B cell (primary cell): ENCODE measurements at regions not wholly inside any gene's neighbourhood (a gene's known extent, or its start where the extent isn't known, plus 50 kb on each side); places are given as distances from the start of the nearest gene placed in this dataset.

Experiments
- EZH2 ChIP-seq: IDR thresholded peaks from 2 replicates; pipeline ENCODE4 v1.6.1; 2012; ENCODE audit warnings: borderline replicate concordance, low read depth, mild to moderate bottlenecking, moderate library complexity, low read length; ENCODE audit not compliant: insufficient read depth, poor library complexity, severe bottlenecking
- TF ChIP-seq, protein P1 (sequence below): fragments of 200-600 bp; IDR thresholded peaks from one replicate; pipeline ENCODE4 v1.8.0; 2022; ENCODE audit warnings: antibody characterized with exemption, mild to moderate bottlenecking

DNA sequence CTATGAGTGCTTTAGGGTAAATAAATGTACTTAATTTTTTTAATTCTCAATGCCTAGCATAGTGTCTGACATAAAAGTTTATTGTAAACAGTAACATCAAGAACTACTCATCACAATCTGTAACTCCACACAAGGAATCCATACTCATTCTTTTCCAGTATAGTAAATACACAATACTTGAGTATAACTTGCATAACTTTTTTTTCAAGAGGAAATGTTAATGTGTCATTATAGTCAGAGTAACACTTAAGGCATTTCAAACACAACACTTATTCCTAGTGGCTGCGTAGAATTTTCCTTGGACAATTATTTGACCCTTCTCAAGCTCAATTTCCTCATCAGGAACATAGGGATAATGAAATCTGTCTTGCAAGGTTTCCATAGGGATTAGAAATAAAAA lies 584.3 kb downstream of the CAAP1 start:
- TF ChIP-seq, protein P1, sequence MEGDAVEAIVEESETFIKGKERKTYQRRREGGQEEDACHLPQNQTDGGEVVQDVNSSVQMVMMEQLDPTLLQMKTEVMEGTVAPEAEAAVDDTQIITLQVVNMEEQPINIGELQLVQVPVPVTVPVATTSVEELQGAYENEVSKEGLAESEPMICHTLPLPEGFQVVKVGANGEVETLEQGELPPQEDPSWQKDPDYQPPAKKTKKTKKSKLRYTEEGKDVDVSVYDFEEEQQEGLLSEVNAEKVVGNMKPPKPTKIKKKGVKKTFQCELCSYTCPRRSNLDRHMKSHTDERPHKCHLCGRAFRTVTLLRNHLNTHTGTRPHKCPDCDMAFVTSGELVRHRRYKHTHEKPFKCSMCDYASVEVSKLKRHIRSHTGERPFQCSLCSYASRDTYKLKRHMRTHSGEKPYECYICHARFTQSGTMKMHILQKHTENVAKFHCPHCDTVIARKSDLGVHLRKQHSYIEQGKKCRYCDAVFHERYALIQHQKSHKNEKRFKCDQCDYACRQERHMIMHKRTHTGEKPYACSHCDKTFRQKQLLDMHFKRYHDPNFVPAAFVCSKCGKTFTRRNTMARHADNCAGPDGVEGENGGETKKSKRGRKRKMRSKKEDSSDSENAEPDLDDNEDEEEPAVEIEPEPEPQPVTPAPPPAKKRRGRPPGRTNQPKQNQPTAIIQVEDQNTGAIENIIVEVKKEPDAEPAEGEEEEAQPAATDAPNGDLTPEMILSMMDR: no peak
- TF ChIP-seq EZH2: no peak
